ENCODE measurements at regions not wholly inside any gene's neighbourhood (a gene's known extent, or its start where the extent isn't known, plus 50 kb on each side); places are given as distances from the start of the nearest gene placed in this dataset.

- Histone ChIP-seq H3K4me3 (ENCODE audit: control insufficient read depth in 1 of 7, extremely low read depth in 1 of 7, insufficient read depth in 4 of 7, low read depth in 2 of 7, low read length in 6 of 7) (no peak overlapping the region), H3K27me3 (replicated peaks in 2 of 5; ENCODE audit: control insufficient read depth in 4 of 5, insufficient read depth in 5 of 5, low read length in 4 of 5) (no peaks in the 10 kb centered on the region), H3K36me3 (ENCODE audit: control insufficient read depth in 4 of 4, insufficient read depth in 4 of 4, low read length in 3 of 4) (no peaks in the 10 kb centered on the region), H3K4me1 (ENCODE audit: control extremely low read depth in 1 of 4, control insufficient read depth in 4 of 4, insufficient read depth in 4 of 4, low read length in 3 of 4) (peaks cover 0 to 7% (median 3%) of the 10 kb centered on the region in 4 experiments), H3K27ac (ENCODE audit: insufficient read depth in 1 of 2, low read depth in 1 of 2, low read length in 2 of 2, poor library complexity in 1 of 2, severe bottlenecking in 2 of 2) (no peak overlapping the region), H3K9me3 (ENCODE audit: control extremely low read depth in 1 of 5, control insufficient read depth in 4 of 5, insufficient read depth in 2 of 5, low read depth in 1 of 5, low read length in 4 of 5) (peaks cover 0 to 5% (median 0%) of the 10 kb centered on the region in 5 experiments)
- CTCF ChIA-PET: interaction anchor here (0.8 to 1.5 kb wide), 4 partner anchors 29 to 99 kb away, joined by 3 read pairs; no protein-coding TSS in a partner anchor
- DNase-seq: peak; percentile 11 to 38 (median 34)
- WGBS (ENCODE audit: insufficient coverage): 60% methylated on average over 5 of the region's 8 CpGs
- POLR2A ChIA-PET: no interaction called here
Measured at GRCh38 chr14:65255583-65256461, 153.5 kb upstream of the MAX start.

DNA sequence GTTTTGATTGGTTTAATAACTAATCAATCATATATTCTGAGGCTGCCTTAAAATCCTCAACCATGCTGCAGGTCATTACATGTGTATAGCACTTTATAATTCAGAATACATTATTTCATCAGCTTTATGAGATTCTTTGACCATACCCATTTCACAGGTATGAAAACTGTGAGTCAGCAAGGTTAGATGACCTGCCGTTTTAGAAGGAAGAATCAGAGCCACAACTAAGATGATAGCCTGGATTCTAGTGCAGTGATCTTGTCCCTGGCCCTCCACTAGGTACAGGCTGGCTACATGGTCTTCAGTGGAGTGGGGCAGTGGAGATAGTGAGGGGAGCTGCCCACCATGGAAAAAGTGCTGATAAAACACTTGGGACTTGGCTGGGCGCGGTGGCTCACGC lies 154.4 kb upstream of the MAX start:
- ChIA-PET POLR2A (no interaction called here), CTCF (interaction anchor here (1.0 kb wide), 1 partner anchor 100 kb away, joined by 3 read pairs; no protein-coding TSS in a partner anchor)
- Histone ChIP-seq H3K4me3 (ENCODE audit: control insufficient read depth in 1 of 7, extremely low read depth in 1 of 7, insufficient read depth in 4 of 7, low read depth in 2 of 7, low read length in 6 of 7) (no peak overlapping the region), H3K27ac (ENCODE audit: insufficient read depth in 1 of 2, low read depth in 1 of 2, low read length in 2 of 2, poor library complexity in 1 of 2, severe bottlenecking in 2 of 2) (no peak overlapping the region), H3K36me3 (ENCODE audit: control insufficient read depth in 4 of 4, insufficient read depth in 4 of 4, low read length in 3 of 4) (no peaks in the 10 kb centered on the region), H3K4me1 (ENCODE audit: control extremely low read depth in 1 of 4, control insufficient read depth in 4 of 4, insufficient read depth in 4 of 4, low read length in 3 of 4) (peaks cover 0 to 7% (median 3%) of the 10 kb centered on the region in 4 experiments), H3K27me3 (replicated peaks in 2 of 5; ENCODE audit: control insufficient read depth in 4 of 5, insufficient read depth in 5 of 5, low read length in 4 of 5) (no peaks in the 10 kb centered on the region), H3K9me3 (ENCODE audit: control extremely low read depth in 1 of 5, control insufficient read depth in 4 of 5, insufficient read depth in 2 of 5, low read depth in 1 of 5, low read length in 4 of 5) (peaks cover 0 to 6% (median 0%) of the 10 kb centered on the region in 5 experiments)
- 100% methylated on average over 4 of the region's 4 CpGs for WGBS (ENCODE audit: insufficient coverage)
- DNase-seq: no peak

DNA sequence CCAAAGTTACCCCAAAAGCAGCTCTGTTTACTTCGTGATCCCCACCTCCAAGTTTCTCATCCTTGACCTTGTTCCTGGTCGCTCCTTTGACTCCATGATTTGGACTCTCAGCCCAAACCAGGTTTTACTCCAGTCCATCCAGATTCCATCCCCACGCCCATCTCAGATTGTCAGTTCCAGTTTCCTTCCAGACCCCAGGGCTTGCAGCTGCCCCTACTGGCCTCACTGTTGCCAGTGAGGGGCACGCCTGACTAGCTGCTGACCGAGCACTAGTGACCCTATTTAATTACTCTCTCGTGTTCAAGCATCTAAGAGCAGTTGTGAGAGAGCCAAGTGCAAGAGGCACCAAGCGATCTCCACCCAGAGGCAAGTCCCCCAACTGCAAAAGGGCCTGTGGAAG lies 155.1 kb upstream of the FUT8 start:
- ChIA-PET POLR2A (no interaction called here), CTCF (interaction anchor here (0.9 kb wide), 1 partner anchor 16 kb away, joined by 3 read pairs; no protein-coding TSS in a partner anchor)
- Histone ChIP-seq H3K27me3 (replicated peaks in 2 of 5; ENCODE audit: control insufficient read depth in 4 of 5, insufficient read depth in 5 of 5, low read length in 4 of 5) (no peaks in the 10 kb centered on the region), H3K27ac (ENCODE audit: insufficient read depth in 1 of 2, low read depth in 1 of 2, low read length in 2 of 2, poor library complexity in 1 of 2, severe bottlenecking in 2 of 2) (no peak overlapping the region), H3K9me3 (ENCODE audit: control extremely low read depth in 1 of 5, control insufficient read depth in 4 of 5, insufficient read depth in 2 of 5, low read depth in 1 of 5, low read length in 4 of 5) (peaks cover 0 to 6% (median 0%) of the 10 kb centered on the region in 5 experiments), H3K36me3 (ENCODE audit: control insufficient read depth in 4 of 4, insufficient read depth in 4 of 4, low read length in 3 of 4) (no peaks in the 10 kb centered on the region), H3K4me1 (ENCODE audit: control extremely low read depth in 1 of 4, control insufficient read depth in 4 of 4, insufficient read depth in 4 of 4, low read length in 3 of 4) (peaks cover 0 to 7% (median 3%) of the 10 kb centered on the region in 4 experiments), H3K4me3 (ENCODE audit: control insufficient read depth in 1 of 7, extremely low read depth in 1 of 7, insufficient read depth in 4 of 7, low read depth in 2 of 7, low read length in 6 of 7) (no peak overlapping the region)
- WGBS (ENCODE audit: insufficient coverage): 94% methylated on average over 7 of the region's 7 CpGs
- DNase-seq: no peak

DNA sequence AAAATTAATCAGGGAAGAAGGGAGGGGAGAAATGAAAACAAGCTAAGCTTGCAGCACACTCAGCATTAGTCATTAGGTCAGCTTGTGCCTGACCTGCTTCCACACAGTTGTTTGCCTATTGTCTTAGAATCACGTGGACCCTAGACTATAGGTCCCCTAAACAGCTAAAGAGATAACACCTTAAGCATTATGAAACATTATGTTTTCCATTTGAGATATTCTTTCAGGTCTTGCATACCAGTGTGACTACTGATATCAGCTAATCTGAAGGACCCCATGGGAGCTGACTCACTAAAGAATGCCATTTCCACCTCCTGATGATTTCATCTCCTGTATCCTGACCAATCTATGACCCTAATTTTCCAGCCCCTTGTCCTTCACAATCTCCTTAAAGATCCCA lies 154.1 kb upstream of the FUT8 start:
- Histone ChIP-seq H3K4me1 (ENCODE audit: control extremely low read depth in 1 of 4, control insufficient read depth in 4 of 4, insufficient read depth in 4 of 4, low read length in 3 of 4) (peaks cover 0 to 7% (median 3%) of the 10 kb centered on the region in 4 experiments), H3K27me3 (replicated peaks in 2 of 5; ENCODE audit: control insufficient read depth in 4 of 5, insufficient read depth in 5 of 5, low read length in 4 of 5) (no peaks in the 10 kb centered on the region), H3K27ac (ENCODE audit: insufficient read depth in 1 of 2, low read depth in 1 of 2, low read length in 2 of 2, poor library complexity in 1 of 2, severe bottlenecking in 2 of 2) (no peak overlapping the region), H3K4me3 (ENCODE audit: control insufficient read depth in 1 of 7, extremely low read depth in 1 of 7, insufficient read depth in 4 of 7, low read depth in 2 of 7, low read length in 6 of 7) (no peak overlapping the region), H3K9me3 (ENCODE audit: control extremely low read depth in 1 of 5, control insufficient read depth in 4 of 5, insufficient read depth in 2 of 5, low read depth in 1 of 5, low read length in 4 of 5) (peaks cover 0 to 6% (median 0%) of the 10 kb centered on the region in 5 experiments), H3K36me3 (ENCODE audit: control insufficient read depth in 4 of 4, insufficient read depth in 4 of 4, low read length in 3 of 4) (no peaks in the 10 kb centered on the region)
- CTCF ChIA-PET: interaction anchor here (0.9 kb wide), 1 partner anchor 15 kb away, joined by 3 read pairs; no protein-coding TSS in a partner anchor
- no peak for DNase-seq
- POLR2A ChIA-PET: no interaction called here
- WGBS (ENCODE audit: insufficient coverage): 88% methylated on average over 1 of the region's 1 CpG

DNA sequence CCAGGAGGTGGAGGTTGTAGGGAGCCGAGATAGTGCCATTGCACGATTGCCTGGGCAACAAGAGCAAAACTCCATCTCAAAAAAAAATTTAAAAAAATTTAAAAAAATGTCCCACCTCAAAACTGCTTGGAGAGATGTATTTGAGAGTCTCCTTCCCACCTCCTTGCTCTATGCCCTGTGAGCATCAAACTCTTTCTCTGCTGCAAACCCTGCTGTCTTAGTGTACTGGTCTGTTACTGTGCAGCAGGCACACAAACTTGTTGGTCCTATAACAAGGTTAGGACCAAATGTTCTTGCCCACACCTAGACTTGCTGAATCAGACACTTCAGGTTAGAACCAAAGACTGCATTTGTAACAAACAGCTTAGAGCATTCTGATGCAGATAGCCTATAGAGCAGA lies 153.5 kb upstream of the FUT8 start:
- POLR2A ChIA-PET: no interaction called here
- no CpG with 5 or more reads among the region's 2 CpGs for WGBS (ENCODE audit: insufficient coverage)
- DNase-seq: no peak
- H3K9me3 ChIP-seq (ENCODE audit: control extremely low read depth in 1 of 5, control insufficient read depth in 4 of 5, insufficient read depth in 2 of 5, low read depth in 1 of 5, low read length in 4 of 5): peaks cover 0 to 6% (median 0%) of the 10 kb centered on the region in 5 experiments
- H3K4me3 ChIP-seq (ENCODE audit: control insufficient read depth in 1 of 7, extremely low read depth in 1 of 7, insufficient read depth in 4 of 7, low read depth in 2 of 7, low read length in 6 of 7): no peak overlapping the region
- H3K4me1 ChIP-seq (ENCODE audit: control extremely low read depth in 1 of 4, control insufficient read depth in 4 of 4, insufficient read depth in 4 of 4, low read length in 3 of 4): peaks cover 0 to 7% (median 3%) of the 10 kb centered on the region in 4 experiments
- CTCF ChIA-PET: no interaction called here
- H3K27me3 ChIP-seq (replicated peaks in 2 of 5; ENCODE audit: control insufficient read depth in 4 of 5, insufficient read depth in 5 of 5, low read length in 4 of 5): no peaks in the 10 kb centered on the region
- H3K36me3 ChIP-seq (ENCODE audit: control insufficient read depth in 4 of 4, insufficient read depth in 4 of 4, low read length in 3 of 4): no peaks in the 10 kb centered on the region
- no peak overlapping the region for H3K27ac ChIP-seq (ENCODE audit: insufficient read depth in 1 of 2, low read depth in 1 of 2, low read length in 2 of 2, poor library complexity in 1 of 2, severe bottlenecking in 2 of 2)

GRCh38 chr14:65260786-65261185 lies 151.7 kb upstream of the FUT8 start:
- Histone ChIP-seq H3K9me3 (ENCODE audit: control extremely low read depth in 1 of 5, control insufficient read depth in 4 of 5, insufficient read depth in 2 of 5, low read depth in 1 of 5, low read length in 4 of 5) (peaks cover 0 to 6% (median 0%) of the 10 kb centered on the region in 5 experiments), H3K27me3 (replicated peaks in 2 of 5; ENCODE audit: control insufficient read depth in 4 of 5, insufficient read depth in 5 of 5, low read length in 4 of 5) (no peaks in the 10 kb centered on the region), H3K27ac (ENCODE audit: insufficient read depth in 1 of 2, low read depth in 1 of 2, low read length in 2 of 2, poor library complexity in 1 of 2, severe bottlenecking in 2 of 2) (no peak overlapping the region), H3K4me1 (ENCODE audit: control extremely low read depth in 1 of 4, control insufficient read depth in 4 of 4, insufficient read depth in 4 of 4, low read length in 3 of 4) (peaks cover 0 to 4% (median 2%) of the 10 kb centered on the region in 4 experiments), H3K4me3 (ENCODE audit: control insufficient read depth in 1 of 7, extremely low read depth in 1 of 7, insufficient read depth in 4 of 7, low read depth in 2 of 7, low read length in 6 of 7) (no peak overlapping the region), H3K36me3 (ENCODE audit: control insufficient read depth in 4 of 4, insufficient read depth in 4 of 4, low read length in 3 of 4) (no peaks in the 10 kb centered on the region)
- CTCF ChIA-PET: interaction anchor here (0.7 kb wide), 1 partner anchor 77 kb away, joined by 5 read pairs; no protein-coding TSS in a partner anchor
- no CpG with 5 or more reads among the region's 2 CpGs for WGBS (ENCODE audit: insufficient coverage)
- DNase-seq: no peak
- POLR2A ChIA-PET: interaction anchor here (0.5 to 0.7 kb wide), 2 partner anchors 164 to 481 kb away, joined by 3 to 6 read pairs; no protein-coding TSS in a partner anchor

DNA sequence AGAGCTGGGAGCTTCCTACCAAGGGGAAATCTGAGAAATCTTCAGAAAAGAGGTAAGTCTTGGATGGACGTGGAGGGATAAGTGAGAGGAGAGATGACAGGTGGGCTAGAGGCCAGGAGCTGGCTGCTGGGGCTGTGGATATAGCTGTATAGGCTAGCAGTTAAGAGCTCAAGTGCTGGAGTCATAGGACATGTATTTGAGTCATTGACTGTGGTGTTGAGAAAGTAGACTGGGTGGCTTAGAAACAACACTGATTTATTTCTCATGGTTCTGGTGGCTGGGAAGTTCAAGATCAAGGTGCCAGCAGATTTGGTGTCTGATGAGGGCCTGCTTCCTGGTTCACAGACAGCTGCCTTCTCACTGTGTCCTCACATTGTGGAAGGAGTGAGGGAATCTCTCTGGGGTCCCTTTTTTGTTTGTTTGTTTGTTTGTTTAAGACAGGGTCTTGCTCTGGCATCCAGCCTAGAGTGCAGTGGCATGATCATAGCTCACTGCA lies 151.1 kb upstream of the FUT8 start:
- POLR2A ChIA-PET: interaction anchor here (0.5 to 0.7 kb wide), 2 partner anchors 163 to 482 kb away, joined by 3 to 6 read pairs; no protein-coding TSS in a partner anchor
- no peak overlapping the region for H3K27ac ChIP-seq (ENCODE audit: insufficient read depth in 1 of 2, low read depth in 1 of 2, low read length in 2 of 2, poor library complexity in 1 of 2, severe bottlenecking in 2 of 2)
- no peak for DNase-seq
- CTCF ChIA-PET: interaction anchor here (0.7 to 0.9 kb wide), 2 partner anchors 12 to 76 kb away, joined by 4 to 5 read pairs; no protein-coding TSS in a partner anchor
- H3K36me3 ChIP-seq (ENCODE audit: control insufficient read depth in 4 of 4, insufficient read depth in 4 of 4, low read length in 3 of 4): no peaks in the 10 kb centered on the region
- H3K9me3 ChIP-seq (ENCODE audit: control extremely low read depth in 1 of 5, control insufficient read depth in 4 of 5, insufficient read depth in 2 of 5, low read depth in 1 of 5, low read length in 4 of 5): peaks cover 0 to 6% (median 0%) of the 10 kb centered on the region in 5 experiments
- WGBS (ENCODE audit: insufficient coverage): 100% methylated on average over 1 of the region's 1 CpG
- no peaks in the 10 kb centered on the region for H3K4me1 ChIP-seq (ENCODE audit: control extremely low read depth in 1 of 4, control insufficient read depth in 4 of 4, insufficient read depth in 4 of 4, low read length in 3 of 4)
- no peak overlapping the region for H3K4me3 ChIP-seq (ENCODE audit: control insufficient read depth in 1 of 7, extremely low read depth in 1 of 7, insufficient read depth in 4 of 7, low read depth in 2 of 7, low read length in 6 of 7)
- no peaks in the 10 kb centered on the region for H3K27me3 ChIP-seq (replicated peaks in 2 of 5; ENCODE audit: control insufficient read depth in 4 of 5, insufficient read depth in 5 of 5, low read length in 4 of 5)
